ENCODE measurements at regions not wholly inside any gene's neighbourhood (a gene's known extent, or its start where the extent isn't known, plus 50 kb on each side); places are given as distances from the start of the nearest gene placed in this dataset.

- H3K4me3 ChIP-seq (ENCODE audit: low read depth, low read length), result no peak overlapping the region
- H3K4me1 ChIP-seq (ENCODE audit: control insufficient read depth, insufficient read depth, low read length), result no peaks in the 10 kb centered on the region
- CTCF ChIA-PET, result no interaction called here
- H3K36me3 ChIP-seq (ENCODE audit: control insufficient read depth in 2 of 2, insufficient read depth in 1 of 2, low read length in 2 of 2), result no peaks in the 10 kb centered on the region
- POLR2A ChIA-PET, result no interaction called here
- H3K9me3 ChIP-seq (ENCODE audit: control insufficient read depth, insufficient read depth, low read depth, low read length), result no peaks in the 10 kb centered on the region
- TF ChIP-seq KLF8 (tag by site-specific recombination; IDR thresholded peaks at IDR 0.05) (no peak), ZNF585B (tag by site-specific recombination; IDR thresholded peaks at IDR 0.05) (no peak), ZNF18 (tag by site-specific recombination; IDR thresholded peaks at IDR 0.05) (no peak), ZFP3 (tag by site-specific recombination; IDR thresholded peaks at IDR 0.05; ENCODE audit: low read depth) (no peak), ZNF549 (tag by site-specific recombination; IDR thresholded peaks at IDR 0.05) (no peak), SETDB1 (IDR thresholded peaks at IDR 0.05; ENCODE audit: insufficient read length, low read length) (no peak), ZNF121 (tag by site-specific recombination; IDR thresholded peaks at IDR 0.05) (no peak), ZNF610 (tag by site-specific recombination; IDR thresholded peaks at IDR 0.05; ENCODE audit: borderline replicate concordance) (no peak), ZNF112 (tag by site-specific recombination; IDR thresholded peaks at IDR 0.05) (no peak)
- H3K27ac ChIP-seq (ENCODE audit: extremely low read depth, low read depth, low read length), result no peak overlapping the region
These were observed 1149.2 kb downstream of the BRD1 start for GRCh38 chr22:48678171-48679135.

- no peak overlapping the region for H3K27ac ChIP-seq (ENCODE audit: extremely low read depth, low read depth, low read length)
- ChIA-PET CTCF (interaction anchor here (0.7 kb wide), 1 partner anchor 1452 kb away, joined by 3 read pairs; no protein-coding TSS in a partner anchor), POLR2A (no interaction called here)
- H3K4me3 ChIP-seq (ENCODE audit: low read depth, low read length), result no peak overlapping the region
- H3K9me3 ChIP-seq (ENCODE audit: control insufficient read depth, insufficient read depth, low read depth, low read length), result no peaks in the 10 kb centered on the region
- H3K36me3 ChIP-seq (ENCODE audit: control insufficient read depth in 2 of 2, insufficient read depth in 1 of 2, low read length in 2 of 2), result no peaks in the 10 kb centered on the region
- no peaks in the 10 kb centered on the region for H3K4me1 ChIP-seq (ENCODE audit: control insufficient read depth, insufficient read depth, low read length)
- TF ChIP-seq ZNF362 (tag by site-specific recombination; IDR thresholded peaks at IDR 0.05), result no peak
- no peak for TF ChIP-seq ZNF266 (tag by site-specific recombination; IDR thresholded peaks at IDR 0.05; ENCODE audit: low read depth)
- no peak for TF ChIP-seq ZNF792 (tag by site-specific recombination; IDR thresholded peaks at IDR 0.05)
- TF ChIP-seq HIC1 (tag by site-specific recombination; IDR thresholded peaks at IDR 0.05), result no peak
- no peak for TF ChIP-seq ZBTB21 (tag by site-specific recombination; IDR thresholded peaks at IDR 0.05)
- TF ChIP-seq ZNF174 (tag by site-specific recombination; IDR thresholded peaks at IDR 0.05), result no peak
These were observed 1150.1 kb downstream of the BRD1 start for GRCh38 chr22:48677621-48678020.

GRCh38 chr22:48677168-48677520 is 1150.5 kb downstream of the BRD1 start:
- Histone ChIP-seq H3K4me3 (ENCODE audit: low read depth, low read length) (no peak overlapping the region), H3K9me3 (ENCODE audit: control insufficient read depth, insufficient read depth, low read depth, low read length) (no peaks in the 10 kb centered on the region), H3K27ac (ENCODE audit: extremely low read depth, low read depth, low read length) (no peak overlapping the region), H3K36me3 (ENCODE audit: control insufficient read depth in 2 of 2, insufficient read depth in 1 of 2, low read length in 2 of 2) (no peaks in the 10 kb centered on the region), H3K4me1 (ENCODE audit: control insufficient read depth, insufficient read depth, low read length) (no peaks in the 10 kb centered on the region)
- TF ChIP-seq ZNF292 (tag by site-specific recombination; IDR thresholded peaks at IDR 0.05; ENCODE audit: borderline replicate concordance, low read depth) (no peak), ZBTB48 (tag by site-specific recombination; IDR thresholded peaks at IDR 0.05) (no peak), ZNF585B (tag by site-specific recombination; IDR thresholded peaks at IDR 0.05) (no peak), ZNF626 (tag by site-specific recombination; IDR thresholded peaks at IDR 0.05) (no peak), ZNF10 (tag by site-specific recombination; IDR thresholded peaks at IDR 0.05) (no peak), ZNF623 (tag by site-specific recombination; IDR thresholded peaks at IDR 0.05) (no peak)
- CTCF ChIA-PET, result interaction anchor here (0.7 kb wide), 1 partner anchor 1452 kb away, joined by 3 read pairs; no protein-coding TSS in a partner anchor
- POLR2A ChIA-PET, result no interaction called here
